Lower lobe of right lung (tissue), 2 donors: ENCODE measurements at regions not wholly inside any gene's neighbourhood (a gene's known extent, or its start where the extent isn't known, plus 50 kb on each side); places are given as distances from the start of the nearest gene placed in this dataset.
A peak's percentile ranks its signal among the peaks of the same experiment; 100 is the strongest.

ENCODE experiments used
- ATAC-seq, 2 donors: fragments of 200-7000 bp; cut with Tn5 transposase; one replicate each; pipeline ENCODE4 v1.9.1; 2020 to 2022; ENCODE audit warnings: mild to moderate bottlenecking in 2 of 2, moderate library complexity in 2 of 2
- DNase-seq: peaks from one replicate; pipeline ENCODE4 v3.0.0-alpha.2; 2020
- H3K27ac ChIP-seq: fragments of 200-600 bp; one replicate; pipeline ENCODE4 v1.8.0; 2022
- H3K27me3 ChIP-seq: fragments of 200-600 bp; one replicate; pipeline ENCODE4 v1.8.0; 2022; ENCODE audit warnings: low read depth
- H3K36me3 ChIP-seq: fragments of 200-600 bp; one replicate; pipeline ENCODE4 v1.8.0; 2022; ENCODE audit warnings: mild to moderate bottlenecking
- H3K4me1 ChIP-seq: fragments of 200-600 bp; one replicate; pipeline ENCODE4 v1.8.0; 2022
- H3K4me3 ChIP-seq: fragments of 200-600 bp; one replicate; pipeline ENCODE4 v1.8.0; 2022; ENCODE audit warnings: mild to moderate bottlenecking
- H3K9me3 ChIP-seq: fragments of 200-600 bp; one replicate; pipeline ENCODE4 v1.8.0; 2022
- CTCF ChIP-seq: fragments of 200-600 bp; IDR thresholded peaks from one replicate; pipeline ENCODE4 v1.8.0; 2022; ENCODE audit warnings: antibody characterized with exemption, mild to moderate bottlenecking
- intact Hi-C: fragments of 100-400 bp; cut with DNase I; formaldehyde crosslinking; loops from one replicate; pipeline ENCODE4 v1.11.0; 2022
- donor health status: DM: no; HTN: yes; CAD: no; lungs with severe emphysema.

GRCh38 chr19:28889941-28890670 is 322.8 kb downstream of the UQCRFS1 start:
- H3K4me3 ChIP-seq: no peak overlapping the region
- no peaks in the 10 kb centered on the region for H3K4me1 ChIP-seq
- intact Hi-C loops: no loop called here
- ATAC-seq (no peak), DNase-seq (no peak)
- peaks cover 2% of the 10 kb centered on the region for H3K27me3 ChIP-seq
- no peak overlapping the region for H3K27ac ChIP-seq
- H3K9me3 ChIP-seq: no peaks in the 10 kb centered on the region
- no peaks in the 10 kb centered on the region for H3K36me3 ChIP-seq
- no peak for TF ChIP-seq CTCF

GRCh38 chr19:28887920-28888618 is 324.9 kb downstream of the UQCRFS1 start:
- ATAC-seq: no peak
- Histone ChIP-seq H3K36me3 (no peaks in the 10 kb centered on the region), H3K4me3 (no peak overlapping the region), H3K27ac (no peak overlapping the region), H3K9me3 (no peaks in the 10 kb centered on the region), H3K27me3 (peaks cover 7% of the 10 kb centered on the region), H3K4me1 (no peaks in the 10 kb centered on the region)
- TF ChIP-seq CTCF: no peak
- intact Hi-C loops: no loop called here
- peak; percentile 58 for DNase-seq

- H3K27me3 ChIP-seq: peaks cover 7% of the 10 kb centered on the region
- H3K27ac ChIP-seq: no peak overlapping the region
- ATAC-seq (no peak), DNase-seq (no peak)
- no peaks in the 10 kb centered on the region for H3K9me3 ChIP-seq
- H3K4me1 ChIP-seq: peaks cover 4% of the 10 kb centered on the region
- TF ChIP-seq CTCF: no peak
- no peak overlapping the region for H3K4me3 ChIP-seq
- no peaks in the 10 kb centered on the region for H3K36me3 ChIP-seq
- intact Hi-C loops: no loop called here
Measured at GRCh38 chr19:28886708-28887107, 326.2 kb downstream of the UQCRFS1 start.

- intact Hi-C loops: no loop called here
- Histone ChIP-seq H3K4me1 (peaks cover 4% of the 10 kb centered on the region), H3K27me3 (peaks cover 10% of the 10 kb centered on the region), H3K9me3 (no peaks in the 10 kb centered on the region), H3K36me3 (no peaks in the 10 kb centered on the region), H3K4me3 (no peak overlapping the region), H3K27ac (no peak overlapping the region)
- no peak for TF ChIP-seq CTCF
- DNase-seq (no peak), ATAC-seq (no peak)
Measured at GRCh38 chr19:28885965-28886364, 327.0 kb downstream of the UQCRFS1 start.

GRCh38 chr19:28884786-28885476 is 328.0 kb downstream of the UQCRFS1 start:
- no peak overlapping the region for H3K27ac ChIP-seq
- no peak for DNase-seq
- ATAC-seq: no peak
- intact Hi-C loops: no loop called here
- H3K9me3 ChIP-seq: no peaks in the 10 kb centered on the region
- no peak for TF ChIP-seq CTCF
- H3K4me3 ChIP-seq: no peak overlapping the region
- peaks cover 11% of the 10 kb centered on the region for H3K27me3 ChIP-seq
- peaks cover 4% of the 10 kb centered on the region for H3K4me1 ChIP-seq
- no peaks in the 10 kb centered on the region for H3K36me3 ChIP-seq
